Gastrocnemius medialis (tissue), 4 donors: ENCODE measurements at regions not wholly inside any gene's neighbourhood (a gene's known extent, or its start where the extent isn't known, plus 50 kb on each side); places are given as distances from the start of the nearest gene placed in this dataset.

Experiments used
- POLR2A ChIP-seq, 2 donors: fragments of 450-650 bp; IDR thresholded peaks; one replicate each; pipeline ENCODE4 v1.6.1; 2017; ENCODE audit warnings: antibody characterized with exemption in 2 of 2, mild to moderate bottlenecking in 2 of 2, moderate library complexity in 2 of 2
- TF ChIP-seq, protein P1 (sequence below), 5 experiments: fragments of 450-650 bp in 3 of 5; fragments of 200-600 bp in 2 of 5; sonication (generic) in 2 of 5; IDR thresholded peaks in 4 of 5; conservative IDR thresholded peaks in 1 of 5; 1 replicate in 4 of 5; 2 replicates in 1 of 5; pipeline ENCODE4 v1.5.1; 2016 to 2019; ENCODE audit warnings: antibody characterized with exemption in 5 of 5, mild to moderate bottlenecking in 3 of 5, moderate library complexity in 3 of 5

DNA sequence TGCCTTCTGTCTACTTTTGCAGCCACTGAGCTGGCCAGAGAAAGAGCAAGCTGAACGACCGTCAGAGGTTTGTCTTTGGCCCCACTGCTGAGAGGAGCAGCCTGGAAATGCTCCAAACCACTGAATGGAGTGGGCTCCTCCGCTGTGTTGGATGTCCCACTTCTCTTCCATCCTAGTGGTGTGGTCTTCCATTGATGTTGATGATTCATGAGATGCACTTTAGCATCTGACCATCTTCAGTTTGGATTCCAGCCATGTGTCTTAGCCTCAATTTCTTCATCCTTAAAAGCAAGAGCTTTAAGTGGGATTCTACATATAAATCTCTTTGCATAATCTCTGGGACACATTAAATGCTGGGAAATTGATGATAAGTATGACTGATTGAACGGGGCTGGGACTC, 276.9 kb downstream of the SIPA1L2 start:
- TF ChIP-seq POLR2A (IDR thresholded peaks at IDR 0.05) = no peak
- TF ChIP-seq, protein P1, sequence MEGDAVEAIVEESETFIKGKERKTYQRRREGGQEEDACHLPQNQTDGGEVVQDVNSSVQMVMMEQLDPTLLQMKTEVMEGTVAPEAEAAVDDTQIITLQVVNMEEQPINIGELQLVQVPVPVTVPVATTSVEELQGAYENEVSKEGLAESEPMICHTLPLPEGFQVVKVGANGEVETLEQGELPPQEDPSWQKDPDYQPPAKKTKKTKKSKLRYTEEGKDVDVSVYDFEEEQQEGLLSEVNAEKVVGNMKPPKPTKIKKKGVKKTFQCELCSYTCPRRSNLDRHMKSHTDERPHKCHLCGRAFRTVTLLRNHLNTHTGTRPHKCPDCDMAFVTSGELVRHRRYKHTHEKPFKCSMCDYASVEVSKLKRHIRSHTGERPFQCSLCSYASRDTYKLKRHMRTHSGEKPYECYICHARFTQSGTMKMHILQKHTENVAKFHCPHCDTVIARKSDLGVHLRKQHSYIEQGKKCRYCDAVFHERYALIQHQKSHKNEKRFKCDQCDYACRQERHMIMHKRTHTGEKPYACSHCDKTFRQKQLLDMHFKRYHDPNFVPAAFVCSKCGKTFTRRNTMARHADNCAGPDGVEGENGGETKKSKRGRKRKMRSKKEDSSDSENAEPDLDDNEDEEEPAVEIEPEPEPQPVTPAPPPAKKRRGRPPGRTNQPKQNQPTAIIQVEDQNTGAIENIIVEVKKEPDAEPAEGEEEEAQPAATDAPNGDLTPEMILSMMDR (IDR thresholded peaks at IDR 0.05 in 4 of 5, conservative IDR thresholded peaks at IDR 0.05 in 1 of 5) = no peak
